H9 (cell line): ENCODE measurements at regions not wholly inside any gene's neighbourhood (a gene's known extent, or its start where the extent isn't known, plus 50 kb on each side); places are given as distances from the start of the nearest gene placed in this dataset.

Experiments
- DNase-seq: peaks from one replicate; pipeline ENCODE4 v3.0.0-alpha.2; 2017
- H2AFZ ChIP-seq: one replicate; pipeline ENCODE4 v1.6.1; 2013; ENCODE audit warnings: mild to moderate bottlenecking, low read length, control low read depth, moderate library complexity
- H2AK5ac ChIP-seq: 2 replicates; pipeline ENCODE4 v1.6.1; 2013; ENCODE audit warnings: low read length, control low read depth, mixed read lengths; ENCODE audit not compliant: insufficient read length
- H2BK120ac ChIP-seq: one replicate; pipeline ENCODE4 v1.6.1; 2013; ENCODE audit warnings: low read depth, mild to moderate bottlenecking, low read length, control low read depth, inconsistent platforms; ENCODE audit not compliant: poor library complexity, severe bottlenecking
- H2BK12ac ChIP-seq: 2 replicates; pipeline ENCODE4 v1.6.1; 2013; ENCODE audit warnings: low read length, control low read depth, mixed read lengths, low read depth; ENCODE audit not compliant: insufficient read length
- H2BK15ac ChIP-seq: 2 replicates; pipeline ENCODE4 v1.6.1; 2013; ENCODE audit warnings: low read depth, low read length, control low read depth
- H2BK20ac ChIP-seq: one replicate; pipeline ENCODE4 v1.6.1; 2013; ENCODE audit warnings: low read depth, mild to moderate bottlenecking, low read length, control low read depth, inconsistent platforms; ENCODE audit not compliant: poor library complexity, severe bottlenecking
- H2BK5ac ChIP-seq: 2 replicates; pipeline ENCODE4 v1.6.1; 2013; ENCODE audit warnings: low read length, control low read depth, mixed read lengths; ENCODE audit not compliant: insufficient read length
- H3K14ac ChIP-seq: 2 replicates; pipeline ENCODE4 v1.6.1; 2013; ENCODE audit warnings: low read length, control low read depth; ENCODE audit not compliant: insufficient read depth
- H3K18ac ChIP-seq: 2 replicates; pipeline ENCODE4 v1.6.1; 2013; ENCODE audit warnings: low read depth, mild to moderate bottlenecking, mixed read lengths, low read length, control low read depth; ENCODE audit not compliant: insufficient read length
- H3K23ac ChIP-seq: 2 replicates; pipeline ENCODE4 v1.6.1; 2013; ENCODE audit warnings: low read length, control low read depth, mixed read lengths, low read depth; ENCODE audit not compliant: insufficient read length
- H3K23me2 ChIP-seq: 2 replicates; pipeline ENCODE4 v1.6.1; 2013; ENCODE audit warnings: low read depth, mild to moderate bottlenecking, mixed read lengths, low read length, control low read depth; ENCODE audit not compliant: insufficient read length, poor library complexity, severe bottlenecking
- H3K27ac ChIP-seq: 2 replicates; pipeline ENCODE4 v1.5.1; 2013; ENCODE audit warnings: low read length, control low read depth, mixed read lengths, low read depth; ENCODE audit not compliant: insufficient read length
- H3K27me3 ChIP-seq: 2 replicates; pipeline ENCODE4 v1.6.1; 2013; ENCODE audit warnings: low read length, control low read depth, inconsistent platforms; ENCODE audit not compliant: insufficient read depth
- H3K4ac ChIP-seq: 2 replicates; pipeline ENCODE4 v1.6.1; 2013; ENCODE audit warnings: low read depth, mild to moderate bottlenecking, control low read depth, inconsistent platforms, low read length, moderate library complexity
- H3K4me1 ChIP-seq: 2 replicates; pipeline ENCODE4 v1.6.1; 2013; ENCODE audit warnings: low read length, control low read depth, inconsistent platforms; ENCODE audit not compliant: insufficient read depth
- H3K4me2 ChIP-seq: 2 replicates; pipeline ENCODE4 v1.6.1; 2013; ENCODE audit warnings: low read length, control low read depth, mixed read lengths; ENCODE audit not compliant: insufficient read length, insufficient read depth
- H3K56ac ChIP-seq: 2 replicates; pipeline ENCODE4 v1.6.1; 2013; ENCODE audit warnings: low read depth, mild to moderate bottlenecking, mixed read lengths, low read length, control low read depth; ENCODE audit not compliant: insufficient read length
- H3K79me1 ChIP-seq: 2 replicates; pipeline ENCODE4 v1.6.1; 2013; ENCODE audit warnings: low read depth, mild to moderate bottlenecking, moderate library complexity, low read length, control low read depth, inconsistent platforms; ENCODE audit not compliant: insufficient read depth, poor library complexity, severe bottlenecking
- H3K79me2 ChIP-seq: 2 replicates; pipeline ENCODE4 v1.6.1; 2013; ENCODE audit warnings: low read length, control low read depth, inconsistent platforms; ENCODE audit not compliant: insufficient read depth
- H3K9ac ChIP-seq: 2 replicates; pipeline ENCODE4 v1.6.1; 2013; ENCODE audit warnings: low read length, control low read depth, mixed read lengths; ENCODE audit not compliant: insufficient read length; ENCODE audit errors: extremely low read depth
- H3K9me3 ChIP-seq: one replicate; pipeline ENCODE4 v1.6.1; 2013; ENCODE audit warnings: low read depth, low read length, inconsistent platforms; ENCODE audit not compliant: control insufficient read depth
- H3T11ph ChIP-seq: one replicate; pipeline ENCODE4 v1.6.1; 2013; ENCODE audit warnings: mild to moderate bottlenecking, low read length, control low read depth, inconsistent platforms
- H4K20me1 ChIP-seq: one replicate; pipeline ENCODE4 v1.6.1; 2013; ENCODE audit not compliant: control insufficient read depth, insufficient read length, insufficient read depth
- H4K5ac ChIP-seq: 2 replicates; pipeline ENCODE4 v1.6.1; 2013; ENCODE audit warnings: low read depth, mild to moderate bottlenecking, mixed read lengths, low read length, control low read depth; ENCODE audit not compliant: insufficient read length
- H4K8ac ChIP-seq: replicated peaks from 2 replicates; pipeline ENCODE4 v1.6.1; 2013; ENCODE audit warnings: low read length, control low read depth, mixed read lengths, low read depth; ENCODE audit not compliant: insufficient read length
- H4K91ac ChIP-seq: 2 replicates; pipeline ENCODE4 v1.6.1; 2013; ENCODE audit warnings: low read depth, mild to moderate bottlenecking, moderate library complexity, mixed read lengths, low read length, control low read depth; ENCODE audit not compliant: insufficient read length
- H3K27ac Mint-ChIP-seq, 3 experiments: 2 replicates in 2 of 3; 3 replicates in 1 of 3; pipeline ENCODE4 v1.8.0; 2020 to 2021; ENCODE audit warnings: mixed read lengths in 3 of 3, mild to moderate bottlenecking in 1 of 3, moderate library complexity in 1 of 3
- H3K27me3 Mint-ChIP-seq: 2 replicates; pipeline ENCODE4 v1.8.0; 2021; ENCODE audit warnings: low read depth, mild to moderate bottlenecking, moderate library complexity, mixed read lengths
- H3K36me3 Mint-ChIP-seq, 3 experiments: 2 replicates in 2 of 3; 3 replicates in 1 of 3; pipeline ENCODE4 v1.8.0; 2020 to 2021; ENCODE audit warnings: low read depth in 3 of 3, mixed read lengths in 3 of 3; ENCODE audit not compliant: insufficient read depth in 1 of 3
- H3K4me1 Mint-ChIP-seq, 2 experiments: 2 replicates each; pipeline ENCODE4 v1.8.0; 2020; ENCODE audit warnings: mixed read lengths in 2 of 2
- H3K4me3 Mint-ChIP-seq, 2 experiments: 2 replicates in 1 of 2; 3 replicates in 1 of 2; pipeline ENCODE4 v1.8.0; 2020 to 2021; ENCODE audit warnings: mild to moderate bottlenecking in 2 of 2, mixed read lengths in 2 of 2, moderate library complexity in 1 of 2
- H3K9me3 Mint-ChIP-seq, 2 experiments: 2 replicates in 1 of 2; 3 replicates in 1 of 2; pipeline ENCODE4 v1.8.0; 2020; ENCODE audit warnings: mild to moderate bottlenecking in 2 of 2, mixed read lengths in 2 of 2, moderate library complexity in 1 of 2
- CTCF ChIP-seq: fragments of 200-600 bp; sonication (generic); conservative IDR thresholded peaks from 3 replicates; pipeline ENCODE4 v1.8.0; 2021; ENCODE audit warnings: antibody characterized with exemption, mild to moderate bottlenecking
- WGBS: extraction: QIAGEN DNeasy Blood & Tissue Kit; methylation state at CpG from one replicate; pipeline ENCODE4 v1.1.7; 2013; ENCODE audit warnings: missing lambda C conversion rate, low lambda C conversion rate, mixed read lengths; ENCODE audit not compliant: insufficient read length; ENCODE audit errors: extremely low coverage; 5-methylcytosine and 5-hydroxymethylcytosine counted together

DNA sequence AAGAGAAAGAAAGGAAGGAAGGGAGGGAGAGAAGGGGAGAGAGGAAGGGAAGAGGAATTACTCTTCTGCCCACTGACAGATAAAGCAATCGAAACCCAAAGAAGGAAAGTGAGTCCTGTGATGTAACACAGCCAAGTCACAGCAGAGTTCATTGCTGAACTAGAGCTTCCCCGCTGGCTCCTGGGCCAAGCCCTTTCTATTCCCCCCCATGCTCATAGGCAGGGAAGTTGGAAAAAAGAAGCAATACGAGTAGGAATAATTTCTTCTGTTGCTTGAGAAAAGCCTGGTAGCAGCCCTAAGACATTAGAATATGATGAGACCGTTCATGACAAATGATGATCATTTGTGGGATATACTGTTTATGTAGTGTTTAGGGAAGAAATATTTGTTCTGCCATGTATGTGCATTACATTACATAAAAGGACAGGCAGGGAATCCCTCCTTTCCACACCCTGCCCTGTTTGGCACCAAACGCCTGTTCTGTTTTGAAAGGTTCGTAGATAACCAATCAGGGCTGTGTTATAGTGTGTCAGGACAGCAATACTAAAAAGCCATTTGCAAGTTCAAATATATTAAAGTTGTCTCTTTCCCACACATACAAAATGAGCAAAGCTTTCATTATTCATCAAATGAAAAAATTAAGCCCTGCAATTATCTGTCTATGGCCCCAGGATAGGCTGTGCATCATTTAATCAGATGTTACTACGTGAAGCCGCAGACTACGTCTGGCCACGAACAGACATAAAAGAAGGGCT, 111.0 kb upstream of the TRPM1 start:
- Histone ChIP-seq H3T11ph (no peak overlapping the region), H3K79me2 (no peaks in the 10 kb centered on the region), H3K9me3 (peaks cover 4% of the 10 kb centered on the region), H3K9ac (no peak overlapping the region), H2BK5ac (no peak overlapping the region), H3K23me2 (peaks cover 5% of the 10 kb centered on the region), H2BK15ac (no peak overlapping the region), H4K8ac (no peak overlapping the region), H2AFZ (no peak overlapping the region), H3K23ac (no peak overlapping the region), H3K18ac (no peak overlapping the region), H3K4ac (no peak overlapping the region), H2BK20ac (no peak overlapping the region), H2BK12ac (no peak overlapping the region), H3K4me1 (no peaks in the 10 kb centered on the region), H3K4me2 (no peak overlapping the region), H4K20me1 (no peaks in the 10 kb centered on the region), H3K27me3 (no peaks in the 10 kb centered on the region), H4K5ac (no peak overlapping the region), H3K79me1 (no peaks in the 10 kb centered on the region), H2AK5ac (no peak overlapping the region), H3K27ac (no peak overlapping the region), H2BK120ac (no peak overlapping the region), H3K56ac (no peak overlapping the region), H3K14ac (no peak overlapping the region), H4K91ac (no peak overlapping the region)
- peaks cover 11 to 14% of the 10 kb centered on the region in 2 experiments for H3K4me1 Mint-ChIP-seq
- no CpG with 5 or more reads among the region's 10 CpGs for WGBS
- H3K27ac Mint-ChIP-seq, result no peak overlapping the region; a peak in 1 of 7 replicates
- H3K4me3 Mint-ChIP-seq, result no peak overlapping the region
- TF ChIP-seq CTCF, result no peak
- peaks cover 3% of the 10 kb centered on the region for H3K27me3 Mint-ChIP-seq
- H3K9me3 Mint-ChIP-seq, result peaks cover 2 to 9% of the 10 kb centered on the region in 2 experiments; a peak in 3 of 5 replicates
- peaks cover 3 to 9% (median 3%) of the 10 kb centered on the region in 3 experiments; a peak in 5 of 7 replicates for H3K36me3 Mint-ChIP-seq
- no peak for DNase-seq
